Glomerular visceral epithelial cell (primary cell): ENCODE measurements at regions not wholly inside any gene's neighbourhood (a gene's known extent, or its start where the extent isn't known, plus 50 kb on each side); places are given as distances from the start of the nearest gene placed in this dataset.
A peak's percentile ranks its signal among the peaks of the same experiment; 100 is the strongest.
"Not testable (repeated sequence)": the region's sequence is repeated elsewhere in the genome, so short reads cannot be mapped to it uniquely, and the experiment has no call there.

Experiments
- DNase-seq: peaks from one replicate; pipeline ENCODE4 v3.0.0-alpha.2; 2016; ENCODE audit errors: extremely low spot score

DNA sequence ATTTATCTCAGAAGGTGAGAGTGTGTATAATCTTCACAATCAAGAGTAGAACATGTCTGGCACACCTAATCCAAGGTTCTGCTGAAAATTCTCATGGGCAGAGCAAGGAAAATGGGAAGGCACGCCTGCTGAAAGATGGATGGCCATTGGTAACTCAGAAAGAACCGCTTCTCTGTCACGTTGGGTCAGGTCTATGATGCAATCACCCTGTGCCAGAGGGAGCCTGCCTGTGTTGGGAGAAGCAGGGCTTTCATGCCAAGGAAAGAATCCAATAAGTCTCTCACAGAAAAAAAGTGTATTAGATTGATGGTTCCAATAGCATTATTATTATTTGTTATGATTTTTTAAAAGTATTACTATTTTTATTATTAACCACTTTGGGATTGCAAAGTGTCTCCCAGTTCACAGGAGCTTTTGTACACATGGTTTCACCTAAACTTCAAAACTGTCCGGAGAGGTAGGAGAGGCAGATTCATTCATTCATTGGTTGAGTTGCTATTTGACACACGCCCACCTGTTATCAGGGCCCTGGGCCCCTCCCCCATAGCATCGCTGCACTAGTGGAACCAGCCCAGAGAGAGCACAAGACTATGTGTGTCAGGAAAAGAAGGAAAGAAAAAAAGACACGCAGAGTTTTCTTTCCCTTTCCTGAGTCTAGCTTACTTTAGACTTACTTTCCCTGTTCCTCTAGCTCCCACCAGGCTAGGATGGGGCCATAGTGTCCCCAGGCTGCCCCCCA, 324.6 kb downstream of the BCL2L11 start:
- not testable (repeated sequence) for DNase-seq

DNA sequence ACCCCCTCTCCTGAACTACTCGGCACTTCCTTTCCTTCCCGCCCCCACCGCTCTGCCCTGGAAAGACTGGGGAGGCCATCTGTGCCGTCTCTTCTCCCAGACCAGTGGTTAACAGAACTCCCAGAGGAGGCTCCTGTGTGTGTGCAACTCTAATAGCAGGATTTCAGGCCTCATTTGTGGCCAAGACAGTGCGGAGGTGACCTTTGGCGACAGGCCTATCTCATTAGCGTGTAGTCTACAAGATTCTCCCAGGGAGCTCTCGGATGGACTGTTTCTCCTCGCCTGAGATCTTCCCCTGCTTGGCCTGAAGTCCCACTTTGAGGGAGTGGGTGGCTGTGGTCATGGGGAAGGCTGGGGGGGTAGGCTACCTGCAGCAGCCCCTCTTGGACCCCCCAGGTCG, 325.2 kb downstream of the BCL2L11 start:
- DNase-seq, result not testable (repeated sequence)

DNA sequence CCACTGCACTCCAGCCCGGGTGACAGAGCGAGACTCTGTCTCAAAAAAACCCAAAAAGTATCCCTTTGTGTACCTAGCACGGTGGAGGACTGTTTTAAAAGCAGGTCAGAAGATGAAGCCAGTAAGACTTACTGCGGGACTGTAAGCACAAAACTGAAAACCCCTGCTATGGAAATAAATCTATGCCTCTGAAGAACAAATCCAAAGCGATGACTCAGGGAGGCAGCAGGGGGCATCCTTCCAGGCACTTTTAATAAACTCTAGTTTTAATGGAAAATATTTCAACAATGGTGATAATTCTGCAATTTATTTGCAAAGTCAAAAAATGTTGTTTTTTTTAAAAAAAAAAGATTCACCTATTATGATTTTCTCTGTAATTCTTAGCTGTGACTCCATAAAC, 326.8 kb downstream of the BCL2L11 start:
- DNase-seq, result not testable (repeated sequence)

GRCh38 chr2:111448796-111449195, 328.1 kb downstream of the BCL2L11 start:
- not testable (repeated sequence) for DNase-seq

GRCh38 chr2:111450526-111450925, 329.8 kb downstream of the BCL2L11 start:
- DNase-seq, result not testable (repeated sequence)

GRCh38 chr2:111451692-111452199, 331.0 kb downstream of the BCL2L11 start:
- DNase-seq, result not testable (repeated sequence)

- not testable (repeated sequence) for DNase-seq
Measured at GRCh38 chr2:111452208-111452607, 331.5 kb downstream of the BCL2L11 start.

DNA sequence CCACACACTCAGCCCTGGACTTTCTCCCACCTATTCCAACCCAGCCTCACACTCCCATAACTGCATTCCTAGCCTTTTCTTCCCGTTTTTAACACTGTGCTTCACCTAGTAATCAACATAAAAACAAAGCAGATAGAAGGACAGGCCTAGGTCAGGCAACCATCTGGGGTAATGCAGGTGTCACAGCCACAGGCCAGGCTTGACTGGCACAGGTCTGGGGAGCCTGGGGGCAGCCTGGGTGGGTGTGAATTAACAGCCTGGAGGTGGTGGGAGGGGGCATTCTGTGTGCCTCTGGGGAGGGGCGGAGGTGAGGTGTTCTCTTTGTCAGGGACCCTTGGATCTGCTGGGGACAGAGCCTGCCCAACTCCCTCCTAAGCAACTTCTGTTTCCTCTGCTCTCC, 332.6 kb downstream of the BCL2L11 start:
- not testable (repeated sequence) for DNase-seq

DNA sequence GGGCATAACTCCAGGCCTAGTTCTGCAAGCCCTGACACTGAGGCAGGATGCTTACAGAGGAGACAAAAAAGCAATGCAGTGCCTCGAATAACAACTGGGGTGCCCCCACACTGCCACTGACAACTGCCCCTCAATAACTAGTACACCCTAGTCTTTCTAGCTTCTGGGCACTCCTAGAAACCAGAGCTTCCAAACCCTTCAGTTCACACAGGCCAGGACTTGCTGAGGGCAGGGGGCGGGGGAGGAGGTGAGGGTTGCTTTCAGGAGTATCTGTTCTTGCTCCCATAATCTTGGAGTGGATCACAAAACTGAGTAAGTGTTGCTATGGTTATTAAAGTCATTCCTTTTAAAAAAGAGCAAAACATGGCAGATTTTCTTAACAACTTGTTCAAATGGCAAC, 333.1 kb downstream of the BCL2L11 start:
- DNase-seq, result not testable (repeated sequence)

DNA sequence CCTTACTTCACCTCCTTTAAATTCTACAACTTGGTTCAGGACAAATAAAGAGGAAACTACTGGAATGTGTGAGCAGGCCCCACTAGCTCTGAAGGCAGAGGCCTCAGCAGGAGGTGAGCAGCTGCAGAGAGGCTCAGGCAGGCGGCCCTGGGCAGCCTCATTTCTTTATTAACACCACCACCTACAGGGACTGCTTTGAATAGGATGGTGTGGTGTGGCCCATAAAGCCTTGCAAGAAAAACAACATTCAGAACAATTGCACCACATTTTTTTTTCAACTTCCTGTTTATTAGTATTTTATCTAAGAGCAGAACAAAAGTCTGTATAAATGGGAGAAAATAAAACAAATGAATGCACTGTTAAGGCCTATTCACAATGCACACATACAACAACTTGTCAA, 333.7 kb downstream of the BCL2L11 start:
- DNase-seq, result peak; percentile 51

- DNase-seq, result not testable (repeated sequence)
Measured at GRCh38 chr2:111455016-111456015, 334.6 kb downstream of the BCL2L11 start.

DNA sequence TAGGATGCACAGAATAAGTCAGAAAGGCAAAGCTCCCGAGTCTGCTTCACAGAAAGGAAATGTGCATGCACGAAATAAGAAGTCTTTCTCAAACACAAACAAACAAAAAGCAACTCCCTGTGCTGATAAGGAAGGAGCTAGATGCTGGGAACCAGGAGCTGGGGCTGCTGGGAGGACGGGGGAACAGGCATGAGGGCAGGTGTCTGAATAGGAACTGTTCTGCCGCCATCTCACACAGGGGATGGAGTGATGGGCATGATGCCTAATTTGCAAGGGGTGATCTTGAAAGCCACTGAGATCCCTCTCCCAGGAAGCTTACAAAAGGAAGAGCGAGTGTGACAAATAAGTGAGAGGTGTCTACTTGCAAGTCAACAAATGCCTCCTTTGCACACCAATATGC, 336.5 kb downstream of the BCL2L11 start:
- not testable (repeated sequence) for DNase-seq

DNA sequence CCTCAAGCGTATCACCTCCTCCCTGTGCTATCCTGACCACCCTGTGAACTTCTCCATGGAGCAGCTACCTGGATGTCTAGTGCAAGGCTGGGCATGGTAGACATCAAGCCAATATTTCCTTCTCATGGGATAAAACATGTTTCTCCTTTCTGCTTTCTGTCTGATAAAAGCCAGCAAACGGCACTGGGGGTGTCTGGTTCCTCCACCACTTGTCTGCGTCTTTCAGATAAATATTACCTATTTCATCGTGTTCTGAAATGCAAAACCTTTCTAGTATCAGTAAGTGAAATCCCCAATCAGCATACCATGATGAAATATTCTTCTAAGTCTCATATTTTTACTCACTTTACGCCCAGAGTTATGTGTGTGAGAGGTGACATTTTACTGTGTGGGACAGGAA, 340.2 kb downstream of the BCL2L11 start:
- not testable (repeated sequence) for DNase-seq

- not testable (repeated sequence) for DNase-seq
Measured at GRCh38 chr2:111461831-111462230, 341.1 kb downstream of the BCL2L11 start.

- not testable (repeated sequence) for DNase-seq
Measured at GRCh38 chr2:111462572-111462971, 341.9 kb downstream of the BCL2L11 start.

- not testable (repeated sequence) for DNase-seq
Measured at GRCh38 chr2:111463238-111463848, 342.6 kb downstream of the BCL2L11 start.

GRCh38 chr2:111463956-111464355, 343.2 kb downstream of the BCL2L11 start:
- DNase-seq, result not testable (repeated sequence)

DNA sequence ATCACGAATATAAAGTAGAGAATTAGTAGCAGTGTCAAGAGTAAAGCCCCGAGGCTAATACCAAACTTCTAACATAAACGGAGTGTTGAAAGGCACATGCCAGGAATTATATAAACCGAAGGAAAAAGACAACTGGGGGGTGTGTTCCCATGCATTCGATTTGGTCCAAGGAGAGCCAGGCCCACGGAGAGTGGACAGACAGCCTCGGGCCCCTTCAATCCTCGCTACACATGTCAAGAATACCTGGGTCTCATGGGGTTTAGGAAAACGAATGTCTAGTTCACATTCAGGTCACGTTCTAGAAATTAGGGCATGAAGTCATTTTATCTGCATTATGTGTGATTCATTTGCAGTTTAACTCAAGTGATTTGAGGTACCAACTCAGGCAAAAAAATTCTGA, 343.7 kb downstream of the BCL2L11 start:
- DNase-seq, result not testable (repeated sequence)

DNA sequence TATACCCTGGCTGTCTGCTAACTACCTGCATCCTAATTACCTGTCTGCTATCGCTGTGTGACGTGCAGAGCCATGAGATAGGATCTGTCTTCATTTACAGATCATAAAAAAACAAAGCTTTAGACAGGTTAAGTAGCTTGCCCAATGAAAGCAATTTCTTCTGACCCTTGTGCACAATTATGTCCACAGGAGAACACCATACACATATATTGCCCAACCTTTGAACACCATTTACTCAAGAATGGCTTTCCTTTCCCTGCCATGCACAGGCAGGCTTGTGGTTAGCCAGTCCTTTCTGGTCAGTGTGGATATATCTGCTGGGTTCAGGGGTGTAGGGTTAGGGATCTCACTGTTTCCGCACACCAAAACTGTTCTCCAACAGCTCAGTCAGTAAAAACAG, 344.8 kb downstream of the BCL2L11 start:
- DNase-seq, result not testable (repeated sequence)

GRCh38 chr2:111466744-111467143, 346.0 kb downstream of the BCL2L11 start:
- not testable (repeated sequence) for DNase-seq

- not testable (repeated sequence) for DNase-seq
Measured at GRCh38 chr2:111470924-111471323, 350.2 kb downstream of the BCL2L11 start.
